HEK293T (cell line): ENCODE measurements at regions not wholly inside any gene's neighbourhood (a gene's known extent, or its start where the extent isn't known, plus 50 kb on each side); places are given as distances from the start of the nearest gene placed in this dataset.

ENCODE experiments used
- ARNT ChIP-seq: fragments of 450-650 bp; IDR thresholded peaks from 2 replicates; pipeline ENCODE4 v1.6.1; 2017; ENCODE audit warnings: mild to moderate bottlenecking
- BHLHE40 ChIP-seq: fragments of 450-650 bp; IDR thresholded peaks from 2 replicates; pipeline ENCODE4 v1.6.1; 2016; ENCODE audit warnings: mild to moderate bottlenecking, moderate library complexity, borderline replicate concordance
- ELF4 ChIP-seq: fragments of 450-650 bp; IDR thresholded peaks from 2 replicates; pipeline ENCODE4 v1.6.1; 2017; ENCODE audit warnings: antibody characterized with exemption
- FOXA1 ChIP-seq: fragments of 450-650 bp; IDR thresholded peaks from 2 replicates; pipeline ENCODE4 v1.6.1; 2016; ENCODE audit warnings: mild to moderate bottlenecking
- FOXK2 ChIP-seq: fragments of 450-650 bp; IDR thresholded peaks from 2 replicates; pipeline ENCODE4 v1.6.1; 2016; ENCODE audit warnings: mild to moderate bottlenecking
- FOXM1 ChIP-seq: fragments of 450-650 bp; IDR thresholded peaks from 2 replicates; pipeline ENCODE4 v1.6.1; 2017; ENCODE audit warnings: mild to moderate bottlenecking, borderline replicate concordance
- L3MBTL2 ChIP-seq: fragments of 450-650 bp; conservative IDR thresholded peaks from 2 replicates; pipeline ENCODE4 v1.6.1; 2016; ENCODE audit warnings: mild to moderate bottlenecking
- SP1 ChIP-seq: fragments of 450-650 bp; IDR thresholded peaks from 2 replicates; pipeline ENCODE4 v1.6.1; 2017
- SUZ12 ChIP-seq: fragments of 450-650 bp; IDR thresholded peaks from 2 replicates; pipeline ENCODE4 v1.6.1; 2016; ENCODE audit warnings: mild to moderate bottlenecking
- TARDBP ChIP-seq: fragments of 450-650 bp; IDR thresholded peaks from 2 replicates; pipeline ENCODE4 v1.6.1; 2016
- ZNF384 ChIP-seq: fragments of 450-650 bp; IDR thresholded peaks from 2 replicates; pipeline ENCODE4 v1.6.1; 2016
- TF ChIP-seq, protein P1 (sequence below): fragments of 450-650 bp; IDR thresholded peaks from 2 replicates; pipeline ENCODE4 v1.6.1; 2016

DNA sequence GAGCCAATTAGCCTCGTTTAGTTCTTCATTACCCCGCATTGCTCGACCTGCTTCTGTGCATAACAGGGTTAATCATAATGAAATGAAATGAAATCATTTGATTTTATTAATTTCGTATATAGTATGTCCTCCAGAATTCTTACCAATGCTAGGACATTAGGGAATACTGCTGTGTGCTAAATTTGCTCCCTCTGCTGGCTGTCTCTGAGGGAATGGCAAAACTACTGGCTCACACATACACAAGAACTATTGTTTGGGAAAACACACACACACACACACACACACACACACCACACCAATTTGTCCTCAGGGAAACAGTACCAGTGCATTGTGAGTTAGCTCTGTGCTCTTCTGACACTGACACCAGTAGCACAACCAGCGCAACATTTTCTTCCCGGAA lies 273.3 kb upstream of the TCF4 start:
- TF ChIP-seq, protein P1, sequence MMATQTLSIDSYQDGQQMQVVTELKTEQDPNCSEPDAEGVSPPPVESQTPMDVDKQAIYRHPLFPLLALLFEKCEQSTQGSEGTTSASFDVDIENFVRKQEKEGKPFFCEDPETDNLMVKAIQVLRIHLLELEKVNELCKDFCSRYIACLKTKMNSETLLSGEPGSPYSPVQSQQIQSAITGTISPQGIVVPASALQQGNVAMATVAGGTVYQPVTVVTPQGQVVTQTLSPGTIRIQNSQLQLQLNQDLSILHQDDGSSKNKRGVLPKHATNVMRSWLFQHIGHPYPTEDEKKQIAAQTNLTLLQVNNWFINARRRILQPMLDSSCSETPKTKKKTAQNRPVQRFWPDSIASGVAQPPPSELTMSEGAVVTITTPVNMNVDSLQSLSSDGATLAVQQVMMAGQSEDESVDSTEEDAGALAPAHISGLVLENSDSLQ = no peak
- TF ChIP-seq FOXM1 (no peak), SP1 (no peak), BHLHE40 (no peak), FOXK2 (no peak), ZNF384 (no peak), TARDBP (no peak), ELF4 (no peak), FOXA1 (no peak), ARNT (no peak), L3MBTL2 (no peak), SUZ12 (no peak)
